Duodenal mucosa (tissue), 2 donors: ENCODE measurements at regions not wholly inside any gene's neighbourhood (a gene's known extent, or its start where the extent isn't known, plus 50 kb on each side); places are given as distances from the start of the nearest gene placed in this dataset.

Source experiments
- H3K27ac ChIP-seq: one replicate; pipeline ENCODE4 v1.7.0; 2013; ENCODE audit warnings: low read depth, low read length
- H3K27me3 ChIP-seq, 2 donors: one replicate each; pipeline ENCODE4 v1.7.0; 2013; ENCODE audit warnings: low read length in 2 of 2, control low read depth in 1 of 2; ENCODE audit not compliant: insufficient read depth in 2 of 2, control insufficient read depth in 1 of 2
- H3K36me3 ChIP-seq, 2 donors: one replicate each; pipeline ENCODE4 v1.7.0; 2013; ENCODE audit warnings: low read length in 2 of 2, control low read depth in 1 of 2; ENCODE audit not compliant: insufficient read depth in 2 of 2, control insufficient read depth in 1 of 2
- H3K4me1 ChIP-seq, 2 donors: one replicate each; pipeline ENCODE4 v1.7.0; 2013; ENCODE audit warnings: low read length in 2 of 2, control low read depth in 1 of 2; ENCODE audit not compliant: insufficient read depth in 2 of 2, control insufficient read depth in 1 of 2
- H3K4me3 ChIP-seq, 2 donors: one replicate each; pipeline ENCODE4 v1.7.0; 2013; ENCODE audit warnings: low read length in 2 of 2, low read depth in 1 of 2
- H3K9ac ChIP-seq, 2 donors: one replicate each; pipeline ENCODE4 v1.7.0; 2013; ENCODE audit warnings: low read length in 2 of 2, low read depth in 1 of 2
- H3K9me3 ChIP-seq, 2 donors: one replicate each; pipeline ENCODE4 v1.7.0; 2013; ENCODE audit warnings: low read length in 2 of 2, control low read depth in 1 of 2; ENCODE audit not compliant: control insufficient read depth in 1 of 2

- H3K9me3 ChIP-seq, result peaks cover 12 to 27% of the 10 kb centered on the region in 2 donors
- no peaks in the 10 kb centered on the region for H3K36me3 ChIP-seq
- H3K27ac ChIP-seq, result no peak overlapping the region
- no peak overlapping the region for H3K9ac ChIP-seq
- no peaks in the 10 kb centered on the region for H3K27me3 ChIP-seq
- H3K4me1 ChIP-seq, result no peaks in the 10 kb centered on the region
- no peak overlapping the region for H3K4me3 ChIP-seq
Observed at GRCh38 chr12:31849090-31849687, 110.0 kb upstream of the RESF1 start.

- Histone ChIP-seq H3K4me1 (no peaks in the 10 kb centered on the region), H3K9me3 (peaks cover 12 to 27% of the 10 kb centered on the region in 2 donors), H3K4me3 (no peak overlapping the region), H3K36me3 (no peaks in the 10 kb centered on the region), H3K27ac (no peak overlapping the region), H3K27me3 (no peaks in the 10 kb centered on the region), H3K9ac (no peak overlapping the region)
Observed at GRCh38 chr12:31846405-31846804, 112.8 kb upstream of the RESF1 start.

GRCh38 chr12:31845613-31846322 is 113.4 kb upstream of the RESF1 start:
- H3K4me1 ChIP-seq, result no peaks in the 10 kb centered on the region
- H3K4me3 ChIP-seq, result no peak overlapping the region
- no peaks in the 10 kb centered on the region for H3K36me3 ChIP-seq
- H3K9ac ChIP-seq, result no peak overlapping the region
- peaks cover 12 to 22% of the 10 kb centered on the region in 2 donors for H3K9me3 ChIP-seq
- no peaks in the 10 kb centered on the region for H3K27me3 ChIP-seq
- H3K27ac ChIP-seq, result no peak overlapping the region

- Histone ChIP-seq H3K27me3 (no peaks in the 10 kb centered on the region), H3K27ac (no peak overlapping the region), H3K36me3 (no peaks in the 10 kb centered on the region), H3K4me3 (no peak overlapping the region), H3K9ac (no peak overlapping the region), H3K4me1 (no peaks in the 10 kb centered on the region), H3K9me3 (peaks cover 6 to 7% of the 10 kb centered on the region in 2 donors)
Observed at GRCh38 chr12:31843398-31844095, 114.7 kb upstream of the AMN1 start.

GRCh38 chr12:31837913-31838312 is 109.1 kb upstream of the AMN1 start:
- Histone ChIP-seq H3K27me3 (no peaks in the 10 kb centered on the region), H3K4me1 (peaks cover 3 to 7% of the 10 kb centered on the region in 2 donors), H3K27ac (no peak overlapping the region), H3K4me3 (no peak overlapping the region), H3K9ac (no peak overlapping the region), H3K9me3 (no peaks in the 10 kb centered on the region), H3K36me3 (no peaks in the 10 kb centered on the region)

GRCh38 chr12:31835276-31835882 is 106.6 kb upstream of the AMN1 start:
- Histone ChIP-seq H3K36me3 (no peaks in the 10 kb centered on the region), H3K27ac (no peak overlapping the region), H3K4me3 (no peak overlapping the region), H3K9me3 (peaks cover 0 to 4% of the 10 kb centered on the region in 2 donors), H3K27me3 (no peaks in the 10 kb centered on the region), H3K9ac (no peak overlapping the region), H3K4me1 (peaks cover 3 to 8% of the 10 kb centered on the region in 2 donors)

GRCh38 chr12:31834150-31834549 is 105.3 kb upstream of the AMN1 start:
- H3K4me1 ChIP-seq, result peaks cover 3 to 8% of the 10 kb centered on the region in 2 donors
- H3K27me3 ChIP-seq, result no peaks in the 10 kb centered on the region
- H3K9me3 ChIP-seq, result peaks cover 0 to 4% of the 10 kb centered on the region in 2 donors
- no peak overlapping the region for H3K4me3 ChIP-seq
- H3K36me3 ChIP-seq, result no peaks in the 10 kb centered on the region
- H3K9ac ChIP-seq, result no peak overlapping the region
- H3K27ac ChIP-seq, result no peak overlapping the region

GRCh38 chr12:31832740-31833729 is 104.2 kb upstream of the AMN1 start:
- H3K27ac ChIP-seq, result no peak overlapping the region

GRCh38 chr12:31828071-31828470 is 99.2 kb upstream of the AMN1 start:
- no peaks in the 10 kb centered on the region for H3K27me3 ChIP-seq
- H3K36me3 ChIP-seq, result no peaks in the 10 kb centered on the region
- H3K9me3 ChIP-seq, result peaks cover 3 to 11% of the 10 kb centered on the region in 2 donors
- H3K27ac ChIP-seq, result no peak overlapping the region
- no peak overlapping the region for H3K9ac ChIP-seq
- H3K4me1 ChIP-seq, result peaks cover 2 to 3% of the 10 kb centered on the region in 2 donors
- no peak overlapping the region for H3K4me3 ChIP-seq

More at GRCh38 chr12:31832740-31833729, 104.2 kb upstream of the AMN1 start:
- Histone ChIP-seq H3K36me3 (no peaks in the 10 kb centered on the region), H3K9ac (no peak overlapping the region), H3K4me1 (peaks cover 3 to 8% of the 10 kb centered on the region in 2 donors), H3K4me3 (no peak overlapping the region), H3K27me3 (no peaks in the 10 kb centered on the region), H3K9me3 (peaks cover 3 to 4% of the 10 kb centered on the region in 2 donors)
